ENCODE measurements at regions not wholly inside any gene's neighbourhood (a gene's known extent, or its start where the extent isn't known, plus 50 kb on each side); places are given as distances from the start of the nearest gene placed in this dataset.

GRCh38 chr17:71757956-71758355 lies 362.9 kb upstream of the SOX9 start:
- intact Hi-C loops (cut with DNase I; ENCODE audit: low total_unique reads): no loop called here

GRCh38 chr17:71759422-71760060 lies 361.3 kb upstream of the SOX9 start:
- intact Hi-C loops (cut with DNase I; ENCODE audit: low total_unique reads): no loop called here
- H3K9me3 ChIP-seq: no peaks in the 10 kb centered on the region
- no peak for DNase-seq
- H3K27ac ChIP-seq: no peak overlapping the region
- no peaks in the 10 kb centered on the region for H3K4me1 ChIP-seq
- TF ChIP-seq, protein P1, sequence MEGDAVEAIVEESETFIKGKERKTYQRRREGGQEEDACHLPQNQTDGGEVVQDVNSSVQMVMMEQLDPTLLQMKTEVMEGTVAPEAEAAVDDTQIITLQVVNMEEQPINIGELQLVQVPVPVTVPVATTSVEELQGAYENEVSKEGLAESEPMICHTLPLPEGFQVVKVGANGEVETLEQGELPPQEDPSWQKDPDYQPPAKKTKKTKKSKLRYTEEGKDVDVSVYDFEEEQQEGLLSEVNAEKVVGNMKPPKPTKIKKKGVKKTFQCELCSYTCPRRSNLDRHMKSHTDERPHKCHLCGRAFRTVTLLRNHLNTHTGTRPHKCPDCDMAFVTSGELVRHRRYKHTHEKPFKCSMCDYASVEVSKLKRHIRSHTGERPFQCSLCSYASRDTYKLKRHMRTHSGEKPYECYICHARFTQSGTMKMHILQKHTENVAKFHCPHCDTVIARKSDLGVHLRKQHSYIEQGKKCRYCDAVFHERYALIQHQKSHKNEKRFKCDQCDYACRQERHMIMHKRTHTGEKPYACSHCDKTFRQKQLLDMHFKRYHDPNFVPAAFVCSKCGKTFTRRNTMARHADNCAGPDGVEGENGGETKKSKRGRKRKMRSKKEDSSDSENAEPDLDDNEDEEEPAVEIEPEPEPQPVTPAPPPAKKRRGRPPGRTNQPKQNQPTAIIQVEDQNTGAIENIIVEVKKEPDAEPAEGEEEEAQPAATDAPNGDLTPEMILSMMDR (IDR thresholded peaks at IDR 0.05): no peak
- no peaks in the 10 kb centered on the region for H3K36me3 ChIP-seq
- H3K27me3 ChIP-seq: no peaks in the 10 kb centered on the region
- H3K4me3 ChIP-seq: no peak overlapping the region

More at GRCh38 chr17:71757956-71758355, 362.9 kb upstream of the SOX9 start:
- Histone ChIP-seq H3K4me1 (no peaks in the 10 kb centered on the region), H3K9me3 (no peaks in the 10 kb centered on the region), H3K27me3 (no peaks in the 10 kb centered on the region), H3K36me3 (no peaks in the 10 kb centered on the region), H3K4me3 (no peak overlapping the region), H3K27ac (no peak overlapping the region)
- no peak for DNase-seq
- TF ChIP-seq, protein P1 (IDR thresholded peaks at IDR 0.05): no peak

DNA sequence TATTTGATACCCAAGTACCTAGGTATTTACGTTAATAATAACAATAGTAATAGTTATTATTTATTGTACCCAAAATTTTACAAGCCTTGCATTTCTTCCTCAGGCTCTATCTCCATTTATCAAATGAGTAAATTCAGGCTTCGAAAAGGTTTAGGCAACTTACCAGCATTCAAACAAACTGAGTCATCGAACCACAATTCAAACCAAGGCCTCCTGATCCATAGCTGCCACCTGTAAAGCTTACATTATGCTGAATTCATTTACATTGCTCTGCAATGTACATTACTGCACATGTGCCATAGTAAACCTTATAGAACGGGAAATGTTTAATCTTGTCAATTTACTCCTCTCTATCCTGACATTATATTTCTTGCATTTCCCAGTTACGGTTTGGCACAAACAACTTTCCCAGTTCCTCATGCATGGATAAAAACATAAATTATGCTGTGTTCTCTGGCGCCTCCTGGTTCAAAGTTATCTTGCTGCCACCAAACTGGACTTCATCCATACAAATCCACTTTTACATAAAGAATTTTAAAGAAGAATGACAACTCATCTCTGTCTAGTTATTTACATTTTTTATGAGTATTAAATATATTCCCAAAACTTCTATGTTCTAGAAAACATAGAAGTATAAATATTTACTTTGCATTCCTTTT lies 360.6 kb upstream of the SOX9 start:
- TF ChIP-seq, protein P1 (IDR thresholded peaks at IDR 0.05): no peak
- no peak overlapping the region for H3K4me3 ChIP-seq
- H3K27ac ChIP-seq: no peak overlapping the region
- no peaks in the 10 kb centered on the region for H3K36me3 ChIP-seq
- intact Hi-C loops (cut with DNase I; ENCODE audit: low total_unique reads): no loop called here
- no peaks in the 10 kb centered on the region for H3K4me1 ChIP-seq
- no peaks in the 10 kb centered on the region for H3K9me3 ChIP-seq
- no peaks in the 10 kb centered on the region for H3K27me3 ChIP-seq
- no peak for DNase-seq

- no peaks in the 10 kb centered on the region for H3K4me1 ChIP-seq
- H3K27ac ChIP-seq: no peak overlapping the region
- H3K27me3 ChIP-seq: no peaks in the 10 kb centered on the region
- no peaks in the 10 kb centered on the region for H3K9me3 ChIP-seq
- intact Hi-C loops (cut with DNase I; ENCODE audit: low total_unique reads): no loop called here
- TF ChIP-seq, protein P1 (IDR thresholded peaks at IDR 0.05): no peak
- no peak for DNase-seq
- H3K4me3 ChIP-seq: no peak overlapping the region
- H3K36me3 ChIP-seq: no peaks in the 10 kb centered on the region
Observed at GRCh38 chr17:71762526-71762925, 358.3 kb upstream of the SOX9 start.

DNA sequence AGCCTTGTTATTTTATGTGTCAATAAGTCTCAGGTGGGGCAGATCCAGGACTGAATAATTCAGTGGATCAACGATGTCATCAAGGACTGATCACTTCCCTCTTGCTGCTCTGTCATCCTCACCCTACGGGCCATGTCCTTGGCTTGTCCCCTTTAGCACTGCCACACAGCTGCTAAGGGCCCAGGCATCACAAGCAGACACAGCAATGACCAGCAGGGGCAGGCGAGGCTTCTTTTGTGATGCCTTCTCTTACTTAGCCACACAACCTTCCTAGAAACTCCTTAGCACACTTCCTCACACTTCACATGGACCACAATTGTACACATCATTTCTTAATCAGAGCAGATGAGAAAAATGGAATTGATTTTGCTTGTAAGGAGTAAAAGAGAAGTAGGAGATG lies 356.3 kb upstream of the SOX9 start:
- no peaks in the 10 kb centered on the region for H3K4me1 ChIP-seq
- no peak overlapping the region for H3K27ac ChIP-seq
- TF ChIP-seq, protein P1 (IDR thresholded peaks at IDR 0.05): no peak
- H3K9me3 ChIP-seq: no peaks in the 10 kb centered on the region
- DNase-seq: no peak
- intact Hi-C loops (cut with DNase I; ENCODE audit: low total_unique reads): no loop called here
- H3K4me3 ChIP-seq: no peak overlapping the region
- H3K27me3 ChIP-seq: no peaks in the 10 kb centered on the region
- H3K36me3 ChIP-seq: no peaks in the 10 kb centered on the region

All from tibial artery (tissue), 4 donors.